ENCODE measurements at regions not wholly inside any gene's neighbourhood (a gene's known extent, or its start where the extent isn't known, plus 50 kb on each side); places are given as distances from the start of the nearest gene placed in this dataset.

DNA sequence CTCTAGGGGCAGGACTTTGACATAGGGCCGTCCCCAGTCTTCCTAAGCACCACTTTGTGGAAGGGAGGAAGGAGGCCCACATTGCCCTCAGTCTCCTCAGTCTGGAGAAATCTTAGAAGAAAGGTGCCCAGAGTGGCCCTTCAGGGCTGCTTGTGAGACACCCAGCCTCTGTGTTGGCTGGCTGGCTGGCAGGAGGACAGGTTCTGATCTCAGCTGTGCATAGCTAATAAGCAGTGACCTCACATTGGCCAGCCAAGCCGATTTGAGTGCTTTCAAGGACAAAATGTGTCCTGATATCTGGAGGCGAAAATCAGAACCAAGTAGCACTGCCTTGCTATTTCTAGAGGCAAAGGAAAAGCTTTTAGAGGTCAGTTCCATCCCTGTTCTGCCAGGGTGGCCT lies 211.5 kb downstream of the BCOR start:
- DNase-seq, result no peak

DNA sequence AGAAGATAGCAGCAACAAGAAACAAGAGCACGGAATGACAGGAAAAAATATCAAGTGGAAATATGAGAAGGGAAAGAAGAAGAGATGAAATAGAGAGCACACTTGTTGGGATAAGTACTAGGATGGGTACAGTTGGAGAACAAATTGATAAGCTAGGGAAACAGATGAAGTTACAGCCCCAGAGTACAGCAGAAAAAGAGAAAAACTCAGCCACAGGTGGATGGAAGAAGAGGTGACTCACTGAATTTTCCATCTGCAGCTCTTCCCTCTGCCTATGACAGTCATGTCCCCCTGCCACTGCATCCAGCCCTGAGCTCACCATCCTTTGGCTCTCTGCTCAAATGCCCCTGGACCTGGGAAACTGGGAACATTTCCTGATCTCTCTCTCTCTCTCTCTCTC lies 209.0 kb downstream of the BCOR start:
- no peak for DNase-seq

DNA sequence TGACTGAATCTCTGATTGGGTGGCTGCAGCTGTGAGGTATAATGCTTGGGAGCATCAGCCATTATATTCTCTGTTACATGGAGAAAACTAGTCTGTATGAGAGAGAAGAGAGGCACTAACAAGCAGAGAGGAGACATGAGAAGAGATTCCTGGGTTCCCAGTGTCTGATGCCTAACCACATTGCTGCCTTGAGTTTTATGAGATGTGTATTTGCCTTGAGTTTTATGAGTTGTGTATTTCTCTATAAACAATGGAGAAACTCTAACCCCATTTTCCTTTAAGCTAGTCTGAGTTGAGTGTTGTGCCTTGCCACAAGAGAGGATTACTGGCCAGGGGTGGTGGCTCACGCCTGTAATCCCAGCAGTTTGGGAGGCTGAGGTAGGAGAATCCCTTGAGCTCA lies 208.1 kb downstream of the BCOR start:
- DNase-seq, result no peak

DNA sequence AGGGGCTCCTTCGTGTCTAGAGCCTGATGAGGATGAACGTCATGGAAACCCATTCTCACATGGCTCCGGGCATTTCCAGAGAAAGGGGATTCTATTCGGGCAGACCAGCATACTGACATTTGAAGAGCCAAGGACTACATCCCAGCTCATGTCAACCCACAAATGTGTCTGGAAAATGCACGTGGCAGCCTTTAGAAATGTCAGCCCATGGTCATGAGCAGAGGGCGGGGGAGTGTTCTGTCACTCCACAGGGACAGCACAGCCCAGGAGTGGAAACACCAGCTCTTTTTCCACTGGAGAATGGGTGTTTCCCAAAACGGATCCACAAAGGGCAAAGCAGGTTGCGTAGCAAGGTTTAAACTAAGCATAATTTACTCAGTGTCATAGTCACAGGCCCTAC lies 207.0 kb downstream of the BCOR start:
- no peak for DNase-seq

DNA sequence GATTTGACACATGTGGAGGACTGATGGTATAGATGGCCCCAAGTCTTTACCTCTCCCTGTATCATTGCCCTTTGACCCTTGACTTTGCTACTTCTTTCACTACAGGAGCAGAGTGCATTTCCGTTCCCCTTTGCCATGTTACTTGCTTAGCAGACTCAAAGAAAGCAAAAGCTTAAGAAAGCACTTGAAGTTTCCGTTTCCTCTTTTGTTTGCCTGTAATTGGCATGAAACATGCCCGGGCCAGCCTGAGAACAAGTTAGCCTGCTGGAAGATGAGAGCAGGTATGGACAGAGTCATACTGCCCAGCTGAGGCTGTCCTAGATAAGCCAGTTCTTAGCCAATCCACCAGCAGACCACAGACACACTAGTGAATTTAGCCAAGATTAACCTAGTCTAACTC lies 206.0 kb downstream of the BCOR start:
- DNase-seq, result no peak

DNA sequence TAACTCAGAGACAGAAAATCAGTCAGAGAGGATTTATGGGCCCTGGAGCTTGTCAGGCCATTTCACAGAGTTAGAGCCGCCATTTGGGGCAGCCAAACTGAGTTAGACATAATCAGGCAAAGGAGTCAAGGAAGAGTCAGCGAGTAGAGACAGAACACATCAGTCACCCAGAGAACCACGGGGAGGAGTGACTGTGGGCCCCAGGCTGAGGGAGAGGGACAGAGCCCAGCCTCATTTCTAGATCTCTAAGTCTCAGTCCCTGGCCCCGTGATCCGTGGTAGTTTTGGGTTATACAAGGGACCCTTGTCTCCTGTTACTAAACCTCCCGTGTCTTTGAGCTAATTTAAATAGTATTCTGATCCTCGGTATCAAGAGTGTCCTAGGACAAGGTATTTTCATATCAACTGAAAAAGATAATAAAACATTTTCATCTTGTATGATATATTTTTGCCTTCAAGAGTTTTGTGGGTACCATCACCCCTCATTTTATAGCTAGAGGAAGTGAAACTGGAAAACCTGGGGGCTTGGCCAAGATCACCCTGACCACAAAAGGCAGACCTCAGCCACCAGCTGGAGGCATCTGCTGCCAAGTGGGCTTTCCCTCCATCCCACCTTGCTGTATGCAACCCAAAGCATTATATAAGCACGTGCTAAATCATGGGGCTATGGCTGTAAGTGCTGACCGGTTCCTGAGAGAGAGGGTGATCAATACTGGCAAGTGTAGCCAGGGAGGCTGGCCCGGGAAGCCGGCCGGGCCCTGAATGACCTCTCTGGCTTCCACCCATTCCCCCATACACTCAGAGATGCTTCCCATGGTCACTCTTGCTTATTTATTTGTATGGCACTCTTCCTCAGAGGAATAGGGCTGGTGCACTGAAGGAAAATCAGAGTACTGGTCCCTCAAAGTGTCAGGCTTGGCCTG lies 204.1 kb downstream of the BCOR start:
- DNase-seq, result no peak

DNA sequence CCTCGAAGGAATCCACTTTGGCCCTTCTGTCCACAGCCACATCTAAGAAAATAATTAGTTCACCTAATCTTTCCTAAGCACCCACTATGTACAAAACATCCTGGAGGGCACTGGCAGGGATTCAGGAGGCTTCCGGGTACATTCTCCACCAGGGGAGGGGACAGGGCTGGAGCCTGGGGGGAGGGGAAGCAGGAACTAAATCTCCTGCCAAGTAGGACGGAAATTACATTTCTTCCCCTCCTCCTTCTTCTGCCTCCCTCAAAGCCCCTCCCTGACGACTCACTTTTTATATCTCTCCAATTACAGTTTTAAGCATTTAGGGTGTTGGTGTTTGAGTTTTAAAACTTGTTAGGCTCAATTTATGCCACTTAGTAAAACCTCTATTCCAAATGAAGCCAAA lies 203.1 kb downstream of the BCOR start:
- DNase-seq, result no peak

DNA sequence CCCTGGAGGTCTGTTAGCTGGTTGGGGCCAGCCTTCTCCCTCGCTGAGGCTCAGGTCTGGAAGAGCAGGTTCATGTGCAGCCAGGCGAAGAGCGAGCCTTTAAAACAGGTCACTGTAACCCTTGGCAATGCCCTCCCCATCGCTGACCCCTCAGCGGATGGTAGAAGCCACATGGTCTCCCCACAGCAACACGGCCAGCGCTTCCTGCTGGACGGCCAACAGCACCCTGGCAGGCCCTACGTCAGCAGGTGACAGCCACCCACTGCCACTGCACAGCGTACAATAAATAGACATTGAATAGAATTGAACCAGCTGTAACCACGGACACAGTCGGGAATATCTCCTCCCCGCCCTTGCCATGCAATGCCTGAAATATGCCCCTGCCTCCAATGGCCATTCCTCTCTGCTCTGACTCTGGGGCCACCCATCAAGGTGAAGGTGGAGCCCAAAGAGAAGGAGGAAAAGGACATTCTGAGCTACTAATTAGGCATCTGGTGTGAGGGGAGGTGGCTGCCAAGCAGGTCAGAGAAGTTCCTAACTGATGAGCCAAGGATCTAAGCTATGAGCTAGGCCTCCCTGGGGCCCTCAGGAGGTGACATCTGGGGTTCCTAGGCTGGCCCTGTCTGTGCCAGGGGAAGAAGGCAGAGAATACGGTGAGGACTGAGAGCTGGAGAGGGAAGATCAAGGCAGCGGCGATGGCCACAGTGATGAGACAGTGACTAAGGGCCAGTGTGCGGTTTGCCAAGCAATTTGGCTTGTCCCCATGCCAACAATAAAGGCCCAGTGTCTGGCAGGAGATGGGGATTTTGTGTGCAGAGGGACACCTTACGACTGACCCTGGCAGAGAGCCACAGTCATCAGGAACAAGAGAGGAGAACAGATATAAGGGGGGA lies 202.3 kb downstream of the BCOR start:
- no peak for DNase-seq

DNA sequence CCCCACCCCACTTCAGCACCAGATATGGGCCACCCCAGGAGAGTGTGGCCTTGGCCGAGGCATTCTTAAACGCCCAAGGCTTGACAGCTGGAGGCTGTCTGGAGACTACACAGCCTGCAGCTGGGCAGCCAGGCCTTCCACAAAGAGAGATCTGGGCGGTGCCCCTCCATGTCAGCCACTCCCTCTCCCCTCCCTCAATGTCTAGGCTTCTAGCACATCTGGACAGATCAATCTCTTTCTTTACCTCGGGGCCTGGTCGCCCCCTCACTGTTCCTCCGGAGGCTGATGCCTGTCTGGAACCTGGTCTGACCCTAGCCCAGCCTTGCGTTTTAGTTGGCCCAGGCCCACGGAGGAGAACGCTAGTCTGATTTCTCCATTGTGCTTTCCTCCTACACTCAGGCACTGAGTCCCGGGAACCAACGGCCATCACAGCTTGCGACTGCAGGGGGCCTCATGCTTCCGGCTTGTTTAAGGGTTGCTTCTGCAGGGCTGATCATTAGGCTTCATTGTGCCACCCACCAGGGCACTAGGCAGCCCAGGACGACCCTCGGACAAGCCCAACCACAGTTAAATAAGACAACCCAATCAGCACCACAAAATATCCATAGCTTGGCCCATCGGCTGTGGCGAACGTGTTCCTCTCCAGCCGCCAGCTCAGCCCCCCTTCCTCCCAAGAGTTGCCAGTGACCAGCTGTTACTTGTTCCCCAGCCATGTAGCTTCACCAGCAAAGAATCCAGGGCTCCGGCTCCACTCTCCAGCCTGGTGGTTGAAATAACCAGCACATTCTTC lies 200.6 kb downstream of the BCOR start:
- no peak for DNase-seq

DNA sequence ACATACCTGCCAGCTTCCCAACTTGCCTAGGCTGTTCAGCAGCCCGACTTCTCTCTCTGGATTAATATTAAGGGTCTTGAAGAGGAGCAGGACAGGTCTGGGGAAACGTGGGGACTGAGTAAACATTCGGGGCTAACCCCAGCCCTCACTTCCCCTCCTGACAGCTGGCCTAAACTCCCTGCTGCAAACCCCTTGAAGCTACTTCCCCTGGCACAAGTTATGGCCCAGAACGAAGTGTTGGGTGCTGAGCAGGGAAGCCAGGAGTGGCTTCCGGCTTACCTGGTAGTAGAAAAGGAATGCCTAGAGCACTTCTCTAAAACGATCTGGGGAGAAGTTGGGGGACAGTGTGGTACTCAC lies 200.0 kb downstream of the BCOR start:
- peak; percentile 35 for DNase-seq

DNA sequence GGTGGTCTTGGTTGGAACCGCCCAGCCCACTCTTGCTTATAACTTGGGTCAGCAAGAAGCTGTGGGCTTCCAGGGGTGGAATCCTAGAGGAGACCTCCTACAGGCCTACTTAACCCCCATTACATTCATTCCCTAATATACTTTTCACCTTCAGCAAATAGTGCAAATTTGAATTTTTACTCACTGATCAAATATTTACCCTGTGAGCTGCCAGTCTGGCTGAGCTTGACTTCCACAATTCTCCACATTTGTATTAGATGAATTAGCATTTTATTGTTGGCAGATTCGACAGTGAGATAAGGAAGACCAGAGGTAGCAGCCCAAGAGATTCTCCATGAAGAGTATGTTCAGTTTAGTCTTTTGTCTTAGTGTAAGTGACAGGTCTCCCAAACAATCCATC lies 199.6 kb downstream of the BCOR start:
- DNase-seq, result peak; percentile 58

DNA sequence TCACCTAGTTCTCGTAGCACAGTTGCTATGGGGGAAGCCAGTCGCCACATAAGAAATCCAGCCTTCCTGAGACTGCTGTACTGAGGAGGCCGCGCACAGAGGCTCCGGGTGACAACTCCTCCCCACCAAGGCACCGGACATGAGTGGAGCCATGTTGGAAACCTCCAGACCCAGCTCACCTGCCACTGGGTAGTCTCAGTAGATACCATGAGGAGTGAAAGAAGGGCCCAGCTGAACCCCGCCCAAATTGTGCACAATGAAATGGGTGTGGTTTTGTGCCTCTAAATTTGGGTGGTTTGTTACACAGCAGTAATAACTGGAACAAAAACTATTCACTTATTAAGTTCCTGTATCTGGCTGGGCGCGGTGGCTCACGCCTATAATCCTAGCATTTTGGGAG lies 198.7 kb downstream of the BCOR start:
- DNase-seq, result no peak

DNA sequence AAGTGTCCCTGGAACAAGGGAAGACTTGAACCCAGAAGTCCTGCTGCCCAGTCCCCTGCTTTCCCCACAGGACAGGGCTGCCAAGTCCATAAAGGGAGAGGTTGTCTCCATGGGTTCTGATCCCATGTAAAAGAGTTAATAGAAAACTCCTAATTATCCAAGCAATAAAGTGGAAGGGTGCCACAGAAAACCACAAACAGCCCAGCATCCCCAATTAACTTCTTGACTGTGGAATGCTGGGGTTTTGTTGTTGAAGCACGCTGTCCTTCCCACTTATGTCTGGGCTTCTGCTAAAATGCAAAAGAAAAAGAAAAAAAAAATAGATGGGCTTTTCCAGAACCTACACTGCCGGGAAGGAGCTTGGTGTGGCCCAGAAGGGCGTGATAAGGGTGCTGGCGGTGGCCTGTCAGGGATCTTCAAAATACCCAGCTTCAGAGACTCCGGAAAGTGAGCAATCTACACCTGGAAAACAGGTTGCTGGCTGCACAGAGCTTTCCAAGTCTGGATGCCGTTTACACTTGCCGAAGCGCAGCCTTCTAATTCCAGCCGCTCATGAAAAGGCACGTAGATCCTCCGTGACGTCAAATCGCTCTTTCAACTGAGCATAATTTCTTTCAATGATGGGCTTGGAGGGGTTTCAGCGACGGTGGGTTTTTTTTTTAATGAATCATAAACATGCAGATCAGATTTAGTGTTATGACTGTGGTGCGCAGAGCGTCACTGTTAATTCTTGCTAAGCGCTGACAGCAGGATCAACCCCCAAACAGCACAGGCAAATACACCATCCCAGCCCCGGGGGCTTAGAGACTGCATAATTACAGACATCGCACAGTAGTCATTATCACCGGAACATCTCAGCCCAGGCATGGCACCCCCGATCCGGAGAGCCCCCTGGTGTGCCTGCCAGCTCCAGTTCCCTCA lies 197.6 kb downstream of the BCOR start:
- peak; percentile 50 for DNase-seq

DNA sequence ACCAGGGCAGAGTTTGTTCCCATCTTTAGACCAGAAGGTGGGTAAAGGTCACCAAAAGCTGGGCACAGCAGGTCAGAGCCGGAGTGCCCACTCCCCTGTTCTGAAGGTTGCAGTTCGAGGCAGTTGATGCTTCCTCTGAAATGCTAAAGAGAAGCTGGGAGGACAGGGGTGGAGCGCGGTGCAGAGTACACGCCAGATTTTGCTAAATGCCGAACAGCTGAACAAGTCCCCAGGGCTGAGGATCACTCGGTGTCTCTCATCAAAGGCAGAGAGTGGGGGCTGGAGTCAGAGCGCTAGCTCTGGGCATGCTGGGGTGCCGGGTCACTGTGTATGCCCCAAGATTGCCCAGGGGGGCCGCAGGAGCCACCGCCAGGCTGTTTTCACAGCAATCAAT lies 197.0 kb downstream of the BCOR start:
- peak; percentile 14 for DNase-seq

DNA sequence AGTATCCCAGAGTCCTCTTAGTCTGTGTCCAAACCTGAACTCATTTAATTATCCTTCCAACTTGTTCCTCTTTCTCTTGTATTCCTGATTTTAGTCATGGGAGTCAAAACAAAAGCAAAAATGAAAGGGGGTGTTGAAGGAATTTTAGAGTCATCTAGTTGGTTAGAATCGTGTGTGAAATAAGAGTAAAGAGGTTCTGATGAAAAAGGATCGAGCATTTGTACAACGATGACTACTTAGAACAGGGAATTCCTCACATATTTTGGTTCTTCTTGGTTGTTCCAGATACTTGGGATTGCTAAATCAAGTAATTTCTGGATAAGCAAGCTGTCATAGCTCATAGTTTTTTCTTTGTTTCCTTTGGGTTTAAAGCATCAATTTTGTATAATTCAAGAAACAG lies 194.4 kb downstream of the BCOR start:
- no peak for DNase-seq

DNA sequence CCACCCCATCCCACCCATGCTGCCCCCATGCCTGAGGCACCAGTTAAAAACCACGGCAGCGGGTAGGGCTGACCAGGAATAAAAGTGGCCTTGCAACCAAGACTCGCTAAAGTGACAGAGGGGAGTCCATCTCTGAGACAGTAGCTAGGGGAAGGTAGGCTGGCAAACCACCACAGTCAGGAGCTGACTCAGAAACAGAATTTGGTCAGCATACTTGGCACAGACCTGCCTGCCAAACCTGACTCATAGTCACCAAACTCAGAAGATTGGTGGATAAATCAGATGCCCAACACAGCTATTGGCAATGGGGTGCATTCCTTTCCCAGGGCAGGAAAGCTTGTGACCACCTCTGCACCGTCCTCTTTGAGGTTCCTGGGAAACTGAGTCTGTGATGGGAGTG lies 193.8 kb downstream of the BCOR start:
- no peak for DNase-seq

DNA sequence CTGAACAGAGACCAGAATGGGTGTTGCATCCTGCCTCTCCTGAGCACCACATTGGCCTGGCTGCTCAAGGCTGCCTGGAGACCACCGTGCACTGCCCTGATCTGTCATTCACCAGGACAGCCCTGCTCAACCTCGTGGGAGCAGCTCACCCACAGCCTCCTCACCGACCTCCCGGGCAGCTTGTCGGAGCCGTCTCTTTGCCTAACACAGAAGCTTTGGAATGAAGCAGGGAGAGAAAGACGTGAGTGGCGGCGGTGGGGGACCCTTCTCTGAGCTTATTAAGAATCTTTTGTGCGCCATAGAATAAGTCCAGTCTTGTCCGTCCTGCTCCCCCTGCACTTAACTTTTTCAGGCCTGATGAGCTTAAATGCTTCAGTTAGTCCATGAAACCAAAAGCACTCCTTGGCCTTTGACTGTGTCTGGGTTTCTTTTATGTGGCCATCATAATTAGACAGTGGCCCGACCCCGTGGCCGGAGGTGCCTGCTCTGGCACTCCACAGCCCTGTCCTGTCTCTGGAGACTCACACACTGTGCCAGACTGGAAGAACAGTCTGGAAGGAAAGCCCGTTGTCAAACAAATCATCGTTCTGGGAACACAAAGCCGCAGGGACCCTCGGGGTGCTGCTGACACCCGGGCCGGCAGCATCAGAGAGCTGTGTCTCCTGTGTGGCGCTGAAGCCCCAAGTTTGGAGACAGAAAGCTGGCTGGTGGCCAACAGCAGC lies 192.8 kb downstream of the BCOR start:
- no peak for DNase-seq

DNA sequence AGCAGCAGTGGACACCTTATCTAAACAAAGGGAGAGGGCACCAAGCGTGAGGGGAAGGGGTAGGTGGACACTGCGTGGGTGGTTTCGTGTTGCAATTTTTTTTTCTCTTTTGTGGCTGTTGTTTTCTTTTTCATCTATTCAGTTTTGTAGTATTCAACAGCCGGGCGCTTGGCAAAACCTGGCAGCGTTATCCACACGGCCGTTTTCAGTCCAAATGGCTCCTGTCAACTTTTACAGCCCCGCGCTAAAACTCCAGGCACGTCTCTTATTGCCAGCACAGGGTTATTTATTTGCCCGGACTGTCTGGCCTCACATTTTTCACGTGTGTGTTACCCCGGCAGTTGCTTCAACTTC lies 192.2 kb downstream of the BCOR start:
- DNase-seq, result peak; percentile 46

DNA sequence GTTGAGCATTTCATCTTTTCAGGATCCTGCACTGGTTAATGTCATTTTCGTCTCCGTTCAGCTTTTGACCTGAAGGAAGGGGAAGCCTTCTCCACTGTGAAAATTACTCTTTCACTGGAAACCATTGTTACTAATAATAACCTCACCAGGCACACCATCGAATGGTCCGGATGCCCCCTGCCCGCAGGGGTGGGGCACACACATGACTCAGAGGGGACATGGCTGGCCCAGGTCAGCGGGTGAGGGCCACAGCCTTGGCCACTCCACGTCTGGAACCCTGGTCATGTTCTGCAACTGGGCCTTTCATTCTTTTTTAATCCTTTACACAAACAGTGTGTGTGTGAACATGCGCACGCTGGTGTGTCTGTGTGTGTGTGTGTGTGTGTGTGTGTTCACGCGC lies 191.8 kb downstream of the BCOR start:
- DNase-seq, result no peak

DNA sequence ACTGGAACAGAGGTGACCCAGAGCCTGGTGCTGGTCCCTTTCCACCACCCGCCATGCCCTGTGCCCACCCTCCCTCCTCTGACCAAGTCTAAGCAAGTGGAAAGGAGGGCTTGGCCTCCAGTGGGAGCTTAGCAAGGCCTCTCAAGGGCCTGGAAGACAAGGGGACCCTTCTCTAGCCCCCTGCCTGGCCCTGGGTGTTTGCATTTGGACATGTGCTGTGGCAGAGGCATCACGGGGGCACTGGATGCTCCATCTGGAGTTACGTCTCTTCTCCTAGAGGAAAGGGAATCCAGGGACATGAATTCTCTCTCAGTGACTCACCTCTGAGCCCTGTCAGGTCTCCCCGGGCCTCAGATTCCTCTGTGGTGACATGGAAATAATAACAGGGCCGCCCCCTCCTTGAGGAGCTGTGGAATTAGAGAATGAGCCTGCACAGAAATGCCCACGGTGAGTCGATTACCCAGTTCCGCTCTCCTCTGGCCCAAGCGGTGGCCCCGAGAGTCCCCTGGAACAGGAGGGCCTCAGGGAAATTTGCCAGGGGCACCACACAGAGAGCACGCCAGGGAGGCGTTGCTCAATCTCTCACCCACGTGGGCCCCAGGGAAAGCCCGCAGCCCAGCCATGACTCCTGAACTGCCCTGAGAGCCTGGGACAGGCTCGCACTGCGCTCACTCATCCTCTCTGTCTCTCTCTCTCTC lies 189.6 kb downstream of the BCOR start:
- DNase-seq, result peak; percentile 10

DNA sequence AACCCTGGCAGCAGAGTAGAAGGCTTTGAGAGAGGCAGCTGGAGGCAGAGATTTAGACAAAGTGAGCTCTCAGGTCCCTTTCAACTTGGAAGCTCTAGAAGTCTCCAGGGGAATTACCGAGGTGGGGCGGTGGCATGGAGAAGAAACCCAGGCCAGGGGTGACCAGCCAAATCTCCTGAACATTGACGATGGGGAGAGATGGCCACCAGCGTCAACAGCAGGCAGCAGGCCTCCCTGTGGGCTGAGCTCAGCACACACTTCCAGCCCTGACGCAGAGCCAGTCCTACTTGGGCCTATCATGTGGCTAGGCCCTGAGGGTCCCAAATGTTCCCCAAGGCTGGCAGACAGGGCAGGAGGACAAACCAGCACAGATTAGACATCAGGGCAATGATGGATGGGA lies 187.8 kb downstream of the BCOR start:
- no peak for DNase-seq
